ENCODE measurements at regions not wholly inside any gene's neighbourhood (a gene's known extent, or its start where the extent isn't known, plus 50 kb on each side); places are given as distances from the start of the nearest gene placed in this dataset.

GRCh38 chr7:54331311-54331710 is 210.9 kb upstream of the VSTM2A start:
- TF ChIP-seq POLR2A (IDR thresholded peaks at IDR 0.05): no peak
- no peak for TF ChIP-seq CTCF (IDR thresholded peaks at IDR 0.05)
- no peak for TF ChIP-seq EP300 (IDR thresholded peaks at IDR 0.05)
- no peak for TF ChIP-seq POLR2AphosphoS5 (IDR thresholded peaks at IDR 0.05)
